Gastroesophageal sphincter (tissue), 4 donors: ENCODE measurements at regions not wholly inside any gene's neighbourhood (a gene's known extent, or its start where the extent isn't known, plus 50 kb on each side); places are given as distances from the start of the nearest gene placed in this dataset.

Experiments
- ATAC-seq: fragments of 150-250 bp; one replicate; pipeline ENCODE4 v1.9.1; 2016; ENCODE audit warnings: mild to moderate bottlenecking, moderate library complexity
- H3K27ac ChIP-seq, 4 donors: fragments of 200-600 bp; sonication (generic) in 3 of 4; 1 replicate in 3 of 4; 2 replicates in 1 of 4; pipeline ENCODE4 v1.5.1; 2016 to 2019
- H3K27me3 ChIP-seq: fragments of 200-600 bp; sonication (generic); one replicate; pipeline ENCODE4 v1.5.1; 2019
- H3K36me3 ChIP-seq, 2 donors: fragments of 200-600 bp; sonication (generic); one replicate each; pipeline ENCODE4 v1.5.1; 2019; ENCODE audit warnings: control low read depth in 1 of 2
- H3K4me1 ChIP-seq, 3 donors: fragments of 200-600 bp; sonication (generic); 1 replicate in 2 of 3; 2 replicates in 1 of 3; pipeline ENCODE4 v1.5.1; 2016 to 2019; ENCODE audit warnings: control low read depth in 2 of 3
- H3K4me3 ChIP-seq, 2 donors: fragments of 200-600 bp; sonication (generic); one replicate each; pipeline ENCODE4 v1.5.1; 2019; ENCODE audit warnings: mild to moderate bottlenecking in 1 of 2, moderate library complexity in 1 of 2
- H3K9me3 ChIP-seq, 3 donors: fragments of 200-600 bp; sonication (generic); one replicate each; pipeline ENCODE4 v1.5.1; 2017 to 2019; ENCODE audit warnings: control low read depth in 2 of 3
- EP300 ChIP-seq: sonication (generic); formaldehyde crosslinking; IDR thresholded peaks from one replicate; pipeline ENCODE4 v1.6.1; 2017; ENCODE audit warnings: antibody characterized with exemption, mild to moderate bottlenecking
- POLR2A ChIP-seq, 2 donors: fragments of 450-650 bp; IDR thresholded peaks; one replicate each; pipeline ENCODE4 v1.6.1; 2017; ENCODE audit warnings: antibody characterized with exemption in 2 of 2, mild to moderate bottlenecking in 2 of 2, moderate library complexity in 1 of 2
- POLR2AphosphoS5 ChIP-seq: sonication (generic); formaldehyde crosslinking; IDR thresholded peaks from one replicate; pipeline ENCODE4 v1.6.1; 2017; ENCODE audit warnings: antibody characterized with exemption
- WGBS, 2 donors: methylation state at CpG; one replicate each; pipeline ENCODE4 v1.1.5; 2018; ENCODE audit warnings: low coverage in 1 of 2; 5-methylcytosine and 5-hydroxymethylcytosine counted together
- TF ChIP-seq, protein P1 (sequence below), 4 experiments: fragments of 200-600 bp in 2 of 4; fragments of 450-650 bp in 2 of 4; sonication (generic) in 1 of 4; IDR thresholded peaks; one replicate each; pipeline ENCODE4 v1.5.1; 2017 to 2019; ENCODE audit warnings: antibody characterized with exemption in 4 of 4, mild to moderate bottlenecking in 2 of 4, moderate library complexity in 2 of 4

DNA sequence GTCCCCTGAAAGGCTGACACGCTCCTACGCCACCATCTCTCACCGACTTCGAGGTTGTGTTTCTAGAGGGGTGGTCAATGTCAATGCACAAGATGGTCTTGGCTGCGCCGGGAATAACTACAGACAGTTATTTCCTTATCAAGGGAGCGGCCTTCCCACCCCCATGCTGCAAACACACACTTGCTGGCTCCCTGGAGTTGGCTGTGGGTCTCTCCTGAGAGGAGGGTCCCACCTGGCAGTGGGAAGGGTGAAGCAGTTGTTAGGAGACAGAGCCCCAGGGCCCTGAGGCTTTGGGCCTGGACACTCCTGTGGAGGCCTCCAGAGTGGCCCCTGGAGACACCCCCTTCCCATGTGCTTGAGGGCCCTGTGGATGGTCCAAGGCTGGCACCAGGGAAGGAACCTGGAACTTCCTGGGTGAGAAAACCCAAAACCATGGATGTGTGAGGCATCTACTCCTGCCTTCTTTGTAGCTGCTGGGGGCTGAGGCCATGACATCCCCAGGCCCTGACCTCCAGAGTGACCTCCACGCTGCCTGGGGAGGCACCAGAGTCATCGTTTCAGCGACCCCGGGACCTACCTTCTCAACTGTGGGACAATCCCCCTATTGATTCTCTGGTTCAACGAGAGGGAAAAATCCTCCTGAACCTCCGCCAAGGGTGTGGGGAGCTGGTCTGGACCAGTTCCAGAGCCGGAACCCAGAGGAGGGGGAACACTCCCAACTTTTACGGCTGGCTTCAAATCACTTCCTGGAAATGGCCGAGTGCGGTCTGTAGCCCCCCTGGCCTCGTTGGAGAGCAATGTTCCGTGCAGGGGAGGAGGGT is 101.1 kb upstream of the COL5A1 start:
- Histone ChIP-seq H3K4me1 (peaks cover 0 to 44% (median 6%) of the 10 kb centered on the region in 3 donors), H3K36me3 (no peaks in the 10 kb centered on the region), H3K9me3 (no peaks in the 10 kb centered on the region), H3K27ac (no peak overlapping the region), H3K4me3 (no peak overlapping the region), H3K27me3 (peaks cover 28% of the 10 kb centered on the region)
- WGBS, 2 donors: 60 to 83% methylated on average over 2 to 5 of the region's 19 CpGs
- TF ChIP-seq, protein P1, sequence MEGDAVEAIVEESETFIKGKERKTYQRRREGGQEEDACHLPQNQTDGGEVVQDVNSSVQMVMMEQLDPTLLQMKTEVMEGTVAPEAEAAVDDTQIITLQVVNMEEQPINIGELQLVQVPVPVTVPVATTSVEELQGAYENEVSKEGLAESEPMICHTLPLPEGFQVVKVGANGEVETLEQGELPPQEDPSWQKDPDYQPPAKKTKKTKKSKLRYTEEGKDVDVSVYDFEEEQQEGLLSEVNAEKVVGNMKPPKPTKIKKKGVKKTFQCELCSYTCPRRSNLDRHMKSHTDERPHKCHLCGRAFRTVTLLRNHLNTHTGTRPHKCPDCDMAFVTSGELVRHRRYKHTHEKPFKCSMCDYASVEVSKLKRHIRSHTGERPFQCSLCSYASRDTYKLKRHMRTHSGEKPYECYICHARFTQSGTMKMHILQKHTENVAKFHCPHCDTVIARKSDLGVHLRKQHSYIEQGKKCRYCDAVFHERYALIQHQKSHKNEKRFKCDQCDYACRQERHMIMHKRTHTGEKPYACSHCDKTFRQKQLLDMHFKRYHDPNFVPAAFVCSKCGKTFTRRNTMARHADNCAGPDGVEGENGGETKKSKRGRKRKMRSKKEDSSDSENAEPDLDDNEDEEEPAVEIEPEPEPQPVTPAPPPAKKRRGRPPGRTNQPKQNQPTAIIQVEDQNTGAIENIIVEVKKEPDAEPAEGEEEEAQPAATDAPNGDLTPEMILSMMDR (IDR thresholded peaks at IDR 0.05): no peak
- TF ChIP-seq EP300 (no peak), POLR2AphosphoS5 (no peak), POLR2A (IDR thresholded peaks at IDR 0.05) (no peak)
- ATAC-seq: no peak

DNA sequence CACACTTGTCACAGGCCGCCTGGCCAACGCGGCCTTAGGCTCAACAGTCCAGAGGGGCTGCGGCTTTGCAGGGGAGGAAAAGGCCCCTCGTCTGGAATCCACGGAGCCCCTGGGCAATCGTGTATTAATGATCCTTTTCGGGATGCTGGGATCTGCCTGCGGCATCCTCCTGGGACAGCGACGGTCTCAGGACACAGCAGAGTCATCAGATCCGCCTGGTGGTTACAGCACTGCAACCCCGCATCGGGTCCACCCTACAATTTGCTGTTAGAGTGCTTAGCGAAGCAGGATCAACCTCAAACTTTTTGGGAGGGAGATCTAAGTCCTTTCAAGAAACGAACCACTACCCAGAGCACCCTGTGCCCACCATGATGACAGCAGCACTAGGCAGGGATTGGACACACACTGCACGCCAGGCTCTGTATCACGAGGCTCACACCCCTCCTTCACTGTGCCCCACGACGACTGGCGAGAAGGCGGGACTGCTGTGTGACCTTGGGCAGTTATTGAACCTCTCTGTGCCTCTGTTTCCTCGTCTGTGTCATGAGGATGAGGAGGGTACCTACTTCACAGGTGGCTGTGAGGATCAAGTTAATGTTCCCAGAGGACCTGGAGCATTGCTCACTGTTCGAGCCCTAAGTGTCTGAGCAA is 100.4 kb upstream of the COL5A1 start:
- H3K27me3 ChIP-seq: peaks cover 28% of the 10 kb centered on the region
- no peak overlapping the region for H3K27ac ChIP-seq
- ATAC-seq: no peak
- H3K4me3 ChIP-seq: no peak overlapping the region
- WGBS, 2 donors: 85% methylated on average over 11 of the region's 24 CpGs; no CpG with 5 or more reads in 1 of the 2 donors
- no peak for TF ChIP-seq EP300
- TF ChIP-seq, protein P1 (IDR thresholded peaks at IDR 0.05): no peak
- no peak for TF ChIP-seq POLR2AphosphoS5
- no peak for TF ChIP-seq POLR2A (IDR thresholded peaks at IDR 0.05)
- H3K36me3 ChIP-seq: no peaks in the 10 kb centered on the region
- H3K9me3 ChIP-seq: no peaks in the 10 kb centered on the region
- H3K4me1 ChIP-seq: peaks cover 0 to 49% (median 14%) of the 10 kb centered on the region in 3 donors

DNA sequence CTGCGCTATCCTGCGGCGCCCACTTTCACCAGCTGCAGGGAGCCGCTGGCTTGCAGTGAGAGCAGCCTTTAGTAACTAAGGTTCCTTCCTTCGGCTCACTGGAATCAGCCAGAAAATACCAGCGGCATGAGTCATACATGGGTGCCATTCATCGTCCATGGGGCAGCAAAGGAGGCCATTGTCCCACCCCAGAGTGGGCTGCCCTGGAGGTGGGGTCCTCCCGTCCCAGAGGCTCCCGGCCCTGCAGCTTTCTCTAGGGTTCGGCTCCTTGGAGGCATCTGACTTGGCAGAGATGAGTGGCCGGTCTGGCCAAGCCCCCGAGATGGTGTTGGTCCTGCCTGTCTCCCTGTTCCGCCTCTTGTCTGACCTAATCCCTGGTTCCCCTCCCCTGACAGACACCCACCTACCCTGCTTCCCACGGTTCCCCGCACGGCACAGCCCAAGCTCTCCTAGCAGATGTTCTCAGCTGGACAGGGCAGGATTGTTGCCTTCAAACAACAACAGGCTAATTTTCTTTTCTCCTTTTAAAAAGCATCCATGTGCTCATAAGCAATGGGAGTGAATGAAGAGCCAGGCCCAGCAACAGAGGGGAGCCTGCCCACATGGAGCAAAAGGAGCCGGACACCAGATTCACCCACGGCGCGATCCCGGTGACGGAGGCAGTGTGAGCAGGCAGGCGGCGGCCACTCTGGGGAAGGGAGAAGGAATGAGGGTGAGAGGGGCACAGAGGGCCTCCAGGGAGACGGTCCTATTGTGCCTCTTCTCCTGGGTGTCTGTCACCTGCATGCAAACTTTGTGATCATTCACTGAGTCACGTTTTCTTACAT is 97.0 kb upstream of the COL5A1 start:
- H3K4me1 ChIP-seq: peaks cover 0 to 34% (median 14%) of the 10 kb centered on the region in 3 donors
- 35 to 49% methylated on average over 7 to 10 of the region's 26 CpGs for WGBS, 2 donors
- no peak for TF ChIP-seq POLR2A (IDR thresholded peaks at IDR 0.05)
- peak; percentile 24 for TF ChIP-seq POLR2AphosphoS5
- TF ChIP-seq, protein P1 (IDR thresholded peaks at IDR 0.05): no peak
- TF ChIP-seq EP300: no peak
- H3K27ac ChIP-seq: peak overlapping the region in 3 of 4 donors; percentile 44 to 59 (median 47)
- H3K27me3 ChIP-seq: peaks cover 19% of the 10 kb centered on the region
- H3K36me3 ChIP-seq: no peaks in the 10 kb centered on the region
- ATAC-seq: peak; percentile 68
- H3K4me3 ChIP-seq: no peak overlapping the region
- no peaks in the 10 kb centered on the region for H3K9me3 ChIP-seq

DNA sequence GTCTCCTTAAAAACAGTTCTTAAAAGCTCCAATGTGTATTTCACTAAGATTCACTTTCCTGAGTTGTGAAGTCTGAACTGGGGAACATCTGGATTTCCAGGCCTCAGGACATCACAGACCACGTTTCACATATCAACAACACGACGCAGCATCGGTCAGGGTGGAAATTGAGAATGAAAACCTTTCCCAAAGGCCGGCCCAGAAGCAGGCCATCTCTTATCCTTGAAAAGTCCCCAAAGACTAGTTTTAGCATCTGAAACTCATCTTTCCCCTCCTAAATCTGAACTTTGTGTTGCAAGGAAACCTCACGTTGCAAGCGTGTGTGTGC is 96.4 kb upstream of the COL5A1 start:
- Histone ChIP-seq H3K9me3 (no peaks in the 10 kb centered on the region), H3K4me3 (no peak overlapping the region), H3K27ac (peak overlapping the region in 3 of 4 donors; percentile 44 to 59 (median 47)), H3K27me3 (peaks cover 19% of the 10 kb centered on the region), H3K4me1 (peaks cover 0 to 34% (median 14%) of the 10 kb centered on the region in 3 donors), H3K36me3 (no peaks in the 10 kb centered on the region)
- no peak for ATAC-seq
- WGBS, 2 donors: 46 to 80% methylated on average over 1 to 5 of the region's 7 CpGs
- TF ChIP-seq, protein P1 (IDR thresholded peaks at IDR 0.05): no peak
- TF ChIP-seq POLR2AphosphoS5: no peak
- TF ChIP-seq EP300: no peak
- no peak for TF ChIP-seq POLR2A (IDR thresholded peaks at IDR 0.05)
